Astrocyte (in vitro differentiated cells and primary cell): ENCODE measurements at regions not wholly inside any gene's neighbourhood (a gene's known extent, or its start where the extent isn't known, plus 50 kb on each side); places are given as distances from the start of the nearest gene placed in this dataset.

Source experiments
- DNase-seq: peaks from one replicate; pipeline ENCODE4 v3.0.0-alpha.2; 2010; ENCODE audit warnings: low read depth
- FAIRE-seq: peaks from 2 replicates; lab custom pipeline; 2011; peaks lifted over from hg19 to GRCh38; lab: Jason Lieb, UNC
- H2AFZ ChIP-seq: 2 replicates; pipeline ENCODE4 v1.6.0; 2012; ENCODE audit warnings: low read depth, low read length, inconsistent platforms
- H3K27ac ChIP-seq: 2 replicates; pipeline ENCODE4 v1.5.1; 2011; ENCODE audit warnings: low read depth, low read length, inconsistent platforms
- H3K27me3 ChIP-seq: 2 replicates; pipeline ENCODE4 v1.6.0; 2011; ENCODE audit warnings: low read length, inconsistent platforms; ENCODE audit not compliant: insufficient read depth
- H3K36me3 ChIP-seq: 2 replicates; pipeline ENCODE4 v1.5.1; 2011; ENCODE audit warnings: low read length, inconsistent platforms; ENCODE audit not compliant: insufficient read depth
- H3K4me1 ChIP-seq: 2 replicates; pipeline ENCODE4 v1.5.1; 2011; ENCODE audit warnings: low read length, inconsistent platforms; ENCODE audit not compliant: insufficient read depth
- H3K4me2 ChIP-seq: 2 replicates; pipeline ENCODE4 v1.6.0; 2012; ENCODE audit warnings: low read length, inconsistent platforms
- H3K4me3 ChIP-seq: 2 replicates; pipeline ENCODE4 v1.5.1; 2011; ENCODE audit warnings: low read depth, mild to moderate bottlenecking, low read length, inconsistent platforms; ENCODE audit not compliant: insufficient read depth
- H3K79me2 ChIP-seq: 2 replicates; pipeline ENCODE4 v1.6.0; 2012; ENCODE audit warnings: mild to moderate bottlenecking, low read length, inconsistent platforms; ENCODE audit not compliant: insufficient read depth
- H3K9ac ChIP-seq: 2 replicates; pipeline ENCODE4 v1.6.0; 2012; ENCODE audit warnings: mild to moderate bottlenecking, low read length, inconsistent platforms
- H3K9me3 ChIP-seq: 2 replicates; pipeline ENCODE4 v1.5.1; 2012; ENCODE audit warnings: low read depth, mild to moderate bottlenecking, low read length, inconsistent platforms; ENCODE audit not compliant: insufficient read depth
- H4K20me1 ChIP-seq: 2 replicates; pipeline ENCODE4 v1.6.0; 2012; ENCODE audit warnings: low read length, inconsistent platforms; ENCODE audit not compliant: insufficient read depth
- H3K27ac Mint-ChIP-seq: one replicate; pipeline ENCODE4 v1.8.0; 2021; ENCODE audit warnings: mild to moderate bottlenecking, mixed read lengths; ENCODE audit not compliant: unreplicated experiment
- H3K27me3 Mint-ChIP-seq: one replicate; pipeline ENCODE4 v1.8.0; 2021; ENCODE audit warnings: low read depth, mixed read lengths; ENCODE audit not compliant: unreplicated experiment
- H3K36me3 Mint-ChIP-seq: one replicate; pipeline ENCODE4 v1.8.0; 2021; ENCODE audit warnings: low read depth, mixed read lengths; ENCODE audit not compliant: unreplicated experiment
- H3K4me1 Mint-ChIP-seq: one replicate; pipeline ENCODE4 v1.8.0; 2021; ENCODE audit warnings: low read depth, mixed read lengths; ENCODE audit not compliant: unreplicated experiment
- H3K4me3 Mint-ChIP-seq: one replicate; pipeline ENCODE4 v1.8.0; 2021; ENCODE audit warnings: mild to moderate bottlenecking, moderate library complexity, mixed read lengths; ENCODE audit not compliant: unreplicated experiment
- H3K9me3 Mint-ChIP-seq: one replicate; pipeline ENCODE4 v1.8.0; 2021; ENCODE audit warnings: mild to moderate bottlenecking, mixed read lengths; ENCODE audit not compliant: unreplicated experiment
- EZH2 ChIP-seq: IDR thresholded peaks from 2 replicates; pipeline ENCODE4 v1.6.1; 2012; ENCODE audit warnings: mild to moderate bottlenecking, low read length, inconsistent platforms; ENCODE audit not compliant: insufficient read depth
- TF ChIP-seq, protein P1 (sequence below): IDR thresholded peaks from 2 replicates; pipeline ENCODE4 v1.5.1; 2011; ENCODE audit warnings: low read depth, mild to moderate bottlenecking, inconsistent platforms, low read length, moderate library complexity; ENCODE audit not compliant: insufficient read depth

- DNase-seq = no peak
- no peak overlapping the region for H3K4me2 ChIP-seq
- Mint-ChIP-seq H3K27ac (no peak overlapping the region), H3K4me3 (no peak overlapping the region), H3K36me3 (no peaks in the 10 kb centered on the region), H3K27me3 (no peaks in the 10 kb centered on the region), H3K9me3 (peaks cover 7% of the 10 kb centered on the region), H3K4me1 (no peaks in the 10 kb centered on the region)
- H2AFZ ChIP-seq = no peak overlapping the region
- no peak overlapping the region for H3K4me3 ChIP-seq
- H3K9me3 ChIP-seq = peaks cover 3% of the 10 kb centered on the region
- H3K4me1 ChIP-seq = no peaks in the 10 kb centered on the region
- TF ChIP-seq, protein P1, sequence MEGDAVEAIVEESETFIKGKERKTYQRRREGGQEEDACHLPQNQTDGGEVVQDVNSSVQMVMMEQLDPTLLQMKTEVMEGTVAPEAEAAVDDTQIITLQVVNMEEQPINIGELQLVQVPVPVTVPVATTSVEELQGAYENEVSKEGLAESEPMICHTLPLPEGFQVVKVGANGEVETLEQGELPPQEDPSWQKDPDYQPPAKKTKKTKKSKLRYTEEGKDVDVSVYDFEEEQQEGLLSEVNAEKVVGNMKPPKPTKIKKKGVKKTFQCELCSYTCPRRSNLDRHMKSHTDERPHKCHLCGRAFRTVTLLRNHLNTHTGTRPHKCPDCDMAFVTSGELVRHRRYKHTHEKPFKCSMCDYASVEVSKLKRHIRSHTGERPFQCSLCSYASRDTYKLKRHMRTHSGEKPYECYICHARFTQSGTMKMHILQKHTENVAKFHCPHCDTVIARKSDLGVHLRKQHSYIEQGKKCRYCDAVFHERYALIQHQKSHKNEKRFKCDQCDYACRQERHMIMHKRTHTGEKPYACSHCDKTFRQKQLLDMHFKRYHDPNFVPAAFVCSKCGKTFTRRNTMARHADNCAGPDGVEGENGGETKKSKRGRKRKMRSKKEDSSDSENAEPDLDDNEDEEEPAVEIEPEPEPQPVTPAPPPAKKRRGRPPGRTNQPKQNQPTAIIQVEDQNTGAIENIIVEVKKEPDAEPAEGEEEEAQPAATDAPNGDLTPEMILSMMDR = no peak
- no peak for TF ChIP-seq EZH2
- H3K27me3 ChIP-seq = no peaks in the 10 kb centered on the region
- H3K36me3 ChIP-seq = no peaks in the 10 kb centered on the region
- no peaks in the 10 kb centered on the region for H4K20me1 ChIP-seq
- no peak overlapping the region for H3K9ac ChIP-seq
- FAIRE-seq = no peak
- H3K27ac ChIP-seq = no peak overlapping the region
- H3K79me2 ChIP-seq = no peaks in the 10 kb centered on the region
Observed at GRCh38 chr7:144991041-144991440, 155.2 kb upstream of the TPK1 start.

DNA sequence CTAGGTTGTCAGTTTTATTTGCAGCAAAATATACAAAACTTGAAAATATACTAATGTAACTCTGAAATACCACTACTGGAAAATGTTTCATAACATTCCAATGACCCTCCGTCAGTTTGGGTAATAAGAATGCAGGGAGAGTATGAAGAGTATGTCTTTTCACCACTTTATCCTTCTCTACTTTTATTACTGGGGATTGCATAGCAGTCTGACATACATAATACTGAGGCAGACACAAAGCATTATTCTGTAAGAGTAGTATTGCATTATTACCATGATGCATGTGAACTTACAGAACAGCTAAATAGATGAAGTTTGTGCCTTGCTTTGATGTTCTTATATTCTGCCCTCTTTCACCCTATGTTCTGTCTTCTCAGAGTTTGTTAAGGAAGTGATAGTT is 151.8 kb upstream of the TPK1 start:
- no peaks in the 10 kb centered on the region for H3K79me2 ChIP-seq
- H3K9me3 Mint-ChIP-seq = no peaks in the 10 kb centered on the region
- no peaks in the 10 kb centered on the region for H3K27me3 ChIP-seq
- H3K4me1 ChIP-seq = no peaks in the 10 kb centered on the region
- H3K4me3 Mint-ChIP-seq = no peak overlapping the region
- H3K9me3 ChIP-seq = peaks cover 4% of the 10 kb centered on the region
- no peak overlapping the region for H2AFZ ChIP-seq
- H3K4me1 Mint-ChIP-seq = no peaks in the 10 kb centered on the region
- no peak for FAIRE-seq
- H3K36me3 Mint-ChIP-seq = no peaks in the 10 kb centered on the region
- TF ChIP-seq, protein P1 = no peak
- TF ChIP-seq EZH2 = no peak
- no peak overlapping the region for H3K27ac Mint-ChIP-seq
- H3K27me3 Mint-ChIP-seq = no peaks in the 10 kb centered on the region
- DNase-seq = no peak
- no peak overlapping the region for H3K4me2 ChIP-seq
- no peak overlapping the region for H3K9ac ChIP-seq
- H3K36me3 ChIP-seq = no peaks in the 10 kb centered on the region
- H3K27ac ChIP-seq = no peak overlapping the region
- no peak overlapping the region for H3K4me3 ChIP-seq
- no peaks in the 10 kb centered on the region for H4K20me1 ChIP-seq

GRCh38 chr7:144982133-144982532 is 146.3 kb upstream of the TPK1 start:
- Histone ChIP-seq H3K9ac (no peak overlapping the region), H3K79me2 (no peaks in the 10 kb centered on the region), H3K4me2 (no peak overlapping the region), H3K27me3 (no peaks in the 10 kb centered on the region), H3K4me1 (no peaks in the 10 kb centered on the region), H4K20me1 (no peaks in the 10 kb centered on the region), H3K9me3 (peaks cover 5% of the 10 kb centered on the region), H3K4me3 (no peak overlapping the region), H3K36me3 (no peaks in the 10 kb centered on the region), H2AFZ (no peak overlapping the region), H3K27ac (no peak overlapping the region)
- Mint-ChIP-seq H3K9me3 (peaks cover 3% of the 10 kb centered on the region), H3K36me3 (no peaks in the 10 kb centered on the region), H3K27me3 (no peaks in the 10 kb centered on the region), H3K4me1 (no peaks in the 10 kb centered on the region), H3K27ac (no peak overlapping the region), H3K4me3 (no peak overlapping the region)
- no peak for DNase-seq
- no peak for FAIRE-seq
- TF ChIP-seq EZH2 = no peak
- TF ChIP-seq, protein P1 = no peak
